ENCODE measurements at regions not wholly inside any gene's neighbourhood (a gene's known extent, or its start where the extent isn't known, plus 50 kb on each side); places are given as distances from the start of the nearest gene placed in this dataset.

DNA sequence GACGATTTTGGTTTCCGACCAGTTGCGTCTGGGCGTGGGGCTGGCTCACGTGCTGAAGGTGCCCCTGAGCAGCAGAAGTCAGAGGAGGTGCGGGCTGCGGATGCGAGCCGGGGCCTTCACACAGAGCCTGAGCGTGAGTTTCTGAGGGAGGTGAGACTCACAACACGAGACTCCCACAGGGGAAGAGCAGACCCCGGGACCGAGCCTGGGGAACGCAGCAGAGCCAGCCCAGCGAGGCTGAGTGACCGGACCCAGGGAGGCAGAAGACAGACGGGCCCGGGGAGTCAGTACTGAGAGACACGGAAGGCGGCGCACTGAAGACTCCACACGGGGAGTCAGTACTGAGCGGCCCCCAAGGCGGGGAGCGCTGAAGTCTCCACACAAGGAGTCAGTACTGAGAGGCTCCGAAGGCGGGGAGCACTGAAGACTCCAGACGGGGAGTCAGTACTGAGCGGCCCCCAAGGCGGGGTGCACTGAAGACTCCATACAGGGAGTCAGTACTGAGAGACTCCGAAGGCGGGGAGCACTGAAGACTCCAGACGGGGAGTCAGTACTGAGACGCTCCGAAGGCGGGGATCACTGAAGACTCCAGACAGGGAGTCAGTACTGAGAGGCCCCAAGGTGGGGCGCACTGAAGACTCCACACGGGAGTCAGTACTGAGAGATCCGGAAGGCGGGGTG lies 77.8 kb downstream of the DLL1 start:
- no peak for DNase-seq

DNA sequence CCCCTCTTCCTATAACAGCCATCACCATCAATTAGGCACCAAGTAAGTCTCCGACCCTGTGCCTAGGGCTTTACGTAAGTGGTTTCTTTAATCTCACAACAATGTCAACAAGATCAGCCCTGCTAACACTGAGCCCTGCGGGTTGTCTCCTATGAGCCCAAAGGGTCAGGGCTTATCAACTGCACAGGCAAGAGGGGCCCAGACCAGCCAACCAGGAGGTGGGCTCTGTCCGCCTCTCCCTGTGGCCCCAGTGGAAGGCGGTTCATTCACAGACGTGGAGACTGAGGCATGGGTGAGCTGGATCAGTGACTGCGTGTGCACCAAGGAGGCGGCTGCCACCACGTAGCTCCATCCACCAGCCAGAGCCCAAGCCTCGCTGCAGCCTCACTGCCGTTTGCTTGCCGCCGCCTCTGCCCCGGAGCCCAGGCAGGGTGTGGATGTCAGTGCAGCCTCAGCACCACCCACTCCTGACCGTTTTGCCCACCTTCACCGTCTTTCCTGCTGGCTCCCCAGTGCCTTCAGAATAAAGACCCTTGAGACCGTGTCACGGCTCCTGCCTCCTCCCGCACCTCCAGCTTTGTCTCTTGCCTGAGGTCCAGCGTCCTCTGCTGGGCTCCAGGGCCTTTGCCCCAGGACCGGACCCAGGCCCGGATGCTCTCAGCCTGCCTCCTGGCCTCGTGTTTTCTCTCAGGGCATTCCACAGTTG lies 78.7 kb downstream of the DLL1 start:
- DNase-seq = no peak

GRCh38 chr6:170211404-170212025 lies 79.4 kb downstream of the DLL1 start:
- DNase-seq = no peak

GRCh38 chr6:170210651-170211403 lies 80.1 kb downstream of the DLL1 start:
- DNase-seq = no peak

DNA sequence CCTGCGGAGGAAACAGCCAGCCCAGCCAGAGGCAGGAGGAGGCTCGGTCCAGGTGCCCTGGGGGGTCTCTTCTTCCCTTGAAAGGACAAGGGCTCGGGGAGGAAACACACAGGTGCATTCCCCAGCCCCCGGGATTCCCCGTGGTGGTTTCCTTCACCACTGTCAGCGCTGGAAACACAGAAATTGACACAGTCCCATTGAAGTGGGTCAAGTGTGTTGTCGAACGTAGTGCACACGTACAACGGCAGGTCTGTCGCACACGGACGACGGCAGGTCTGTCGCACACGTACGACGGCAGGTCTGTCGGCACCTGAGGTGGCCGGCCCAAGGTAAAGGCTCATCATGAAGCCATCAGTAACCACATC lies 80.9 kb downstream of the DLL1 start:
- DNase-seq = no peak

DNA sequence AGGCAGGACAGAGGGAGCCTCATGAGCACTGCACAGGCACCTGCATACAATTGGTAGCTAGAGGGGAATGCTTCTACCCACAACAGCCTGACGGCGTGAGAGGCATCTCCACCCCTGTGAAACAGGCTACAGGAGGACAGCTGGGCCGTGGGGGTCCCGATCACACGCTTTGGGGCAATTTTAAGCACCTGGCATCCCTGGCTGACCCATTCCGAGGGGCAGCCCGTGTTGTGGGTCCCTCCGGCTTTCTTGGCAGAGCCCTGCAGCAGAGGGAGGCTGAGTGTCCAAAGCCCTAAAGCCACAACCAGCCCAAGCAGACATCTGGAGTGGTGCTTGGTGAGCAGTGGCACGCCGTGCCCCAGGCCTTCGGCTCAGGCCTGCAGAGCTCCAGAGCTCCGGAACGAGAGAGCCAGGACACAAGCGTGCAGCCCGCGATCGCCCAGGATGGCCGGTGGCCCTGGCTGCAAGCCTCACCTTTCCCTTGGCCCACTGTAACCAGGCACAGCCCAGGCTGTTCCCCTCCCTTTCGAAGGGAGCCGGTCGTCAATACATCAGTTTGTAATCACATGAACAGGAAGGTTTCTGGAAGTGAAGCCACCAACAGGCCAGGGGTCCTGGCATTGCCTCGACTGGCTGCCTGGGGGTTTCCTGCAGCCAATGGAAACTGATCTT lies 81.4 kb downstream of the DLL1 start:
- no peak for DNase-seq

DNA sequence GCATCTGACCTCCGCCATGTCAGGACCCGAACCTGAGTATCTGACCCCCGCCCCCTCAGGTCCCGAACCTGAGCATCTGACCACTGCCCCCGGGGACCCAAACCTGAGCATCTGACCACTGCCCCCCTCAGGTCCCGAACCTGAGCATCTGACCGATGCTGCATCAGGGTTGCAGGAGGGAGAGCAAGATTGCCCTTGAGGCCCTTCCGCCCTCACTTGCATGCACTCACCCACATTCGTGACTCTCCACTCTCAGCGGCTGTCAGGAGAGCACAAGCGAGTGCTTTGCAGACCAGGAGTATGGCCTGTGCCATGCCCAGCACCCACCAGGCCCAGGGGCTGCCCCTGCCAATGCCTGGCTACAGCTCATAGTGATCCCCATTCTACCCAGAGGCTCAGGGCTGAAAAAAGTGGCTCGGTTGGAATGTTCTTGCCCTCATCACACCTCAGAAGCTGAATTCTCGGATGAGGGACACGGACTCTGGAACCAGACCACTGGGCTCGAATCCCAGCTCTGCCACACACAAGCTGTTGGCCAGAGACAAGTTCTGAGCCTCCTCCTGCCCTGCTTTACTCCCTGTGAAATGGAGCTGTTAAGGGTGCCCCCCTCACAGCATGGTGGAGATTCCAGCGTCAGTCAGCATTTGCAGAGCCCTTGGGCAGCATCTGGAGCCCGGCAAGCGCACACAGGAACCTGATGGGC lies 82.1 kb downstream of the DLL1 start:
- no peak for DNase-seq

- DNase-seq = no peak
Observed at GRCh38 chr6:170208182-170208601, 82.7 kb downstream of the DLL1 start.

- no peak for DNase-seq
Observed at GRCh38 chr6:170207586-170208181, 83.2 kb downstream of the DLL1 start.

GRCh38 chr6:170206851-170207431 lies 83.9 kb downstream of the DLL1 start:
- DNase-seq = no peak

GRCh38 chr6:170206317-170206621 lies 84.6 kb downstream of the DLL1 start:
- DNase-seq = no peak

DNA sequence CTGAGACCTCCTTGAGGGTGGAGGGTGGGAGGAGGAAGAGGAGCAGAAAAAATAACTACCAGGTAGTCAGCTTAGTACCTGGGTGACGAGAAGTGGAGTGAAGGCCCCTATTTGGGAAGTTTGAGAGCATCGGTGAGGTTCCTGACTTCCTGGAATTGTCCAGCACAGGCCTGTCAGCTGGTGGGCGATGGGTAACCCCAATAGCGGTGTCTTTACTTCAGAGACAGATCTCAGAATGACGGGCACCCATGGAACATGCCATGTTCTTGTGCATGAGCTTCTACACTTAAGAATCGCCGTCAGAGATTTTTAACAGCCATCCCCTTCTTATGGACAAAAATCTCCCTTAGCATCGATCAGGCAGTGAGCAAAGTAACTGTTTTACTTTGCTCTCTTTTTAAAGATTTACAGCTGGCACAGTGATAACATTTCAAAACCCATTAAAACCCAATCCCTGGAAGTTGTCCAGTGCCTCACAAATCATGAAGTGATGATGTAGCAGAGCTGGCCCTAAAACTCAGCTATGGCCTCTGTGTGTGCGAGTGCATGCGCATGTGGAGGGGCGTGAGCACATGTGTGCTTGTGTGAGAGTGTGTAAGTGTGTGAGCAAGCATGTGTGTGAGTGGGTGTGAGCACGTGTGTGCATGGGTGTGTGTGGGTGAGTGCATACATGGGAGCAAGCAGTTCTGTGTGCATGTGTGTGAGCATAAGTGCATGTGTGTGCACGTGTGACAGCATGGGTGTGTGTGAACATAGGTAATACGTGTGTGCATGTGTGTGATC lies 85.2 kb downstream of the DLL1 start:
- DNase-seq = no peak

GRCh38 chr6:170205126-170205525 lies 85.8 kb downstream of the DLL1 start:
- no peak for DNase-seq

DNA sequence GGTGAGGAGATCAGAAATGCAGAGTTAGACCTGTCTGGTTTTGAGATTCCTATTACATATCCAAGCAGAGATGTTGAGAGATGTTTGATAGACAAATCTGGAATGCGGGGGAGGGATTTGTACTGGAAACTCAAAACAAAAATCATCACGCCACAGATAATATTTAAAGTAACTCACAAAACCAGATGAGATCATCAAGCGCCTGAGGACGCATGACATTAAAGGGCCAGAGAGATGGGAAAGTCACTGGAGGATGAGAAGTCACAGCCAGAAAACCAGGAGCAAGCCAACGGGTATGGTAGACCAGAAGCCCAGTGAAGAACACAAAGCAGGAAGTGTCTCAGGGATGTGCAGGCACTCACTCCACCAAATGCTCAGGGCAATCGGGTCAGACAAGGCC lies 87.7 kb downstream of the DLL1 start:
- no peak for DNase-seq

GRCh38 chr6:170202416-170203135 lies 88.3 kb downstream of the DLL1 start:
- no peak for DNase-seq

DNA sequence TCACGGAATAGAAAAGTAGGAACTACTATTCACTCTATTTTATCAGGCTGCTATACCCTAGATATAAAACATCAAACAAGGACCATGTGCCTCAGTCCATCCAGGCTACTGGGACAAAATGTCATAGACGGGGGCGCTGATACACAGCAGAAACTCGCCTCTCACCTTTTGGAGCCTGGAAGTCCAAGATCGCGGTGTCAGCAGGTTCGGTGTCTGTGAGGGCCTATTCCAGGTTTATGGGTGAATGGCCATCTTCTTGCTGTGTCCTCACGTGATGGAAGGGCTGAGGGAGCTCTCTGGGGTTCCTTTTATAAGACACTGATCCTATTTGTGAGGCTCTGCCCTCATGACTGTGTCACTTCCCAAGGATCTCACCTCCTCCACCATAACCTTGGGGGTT lies 89.5 kb downstream of the DLL1 start:
- no peak for DNase-seq

- no peak for DNase-seq
Observed at GRCh38 chr6:170200458-170200891, 90.4 kb downstream of the DLL1 start.

GRCh38 chr6:170199716-170200115 lies 91.2 kb downstream of the DLL1 start:
- no peak for DNase-seq

DNA sequence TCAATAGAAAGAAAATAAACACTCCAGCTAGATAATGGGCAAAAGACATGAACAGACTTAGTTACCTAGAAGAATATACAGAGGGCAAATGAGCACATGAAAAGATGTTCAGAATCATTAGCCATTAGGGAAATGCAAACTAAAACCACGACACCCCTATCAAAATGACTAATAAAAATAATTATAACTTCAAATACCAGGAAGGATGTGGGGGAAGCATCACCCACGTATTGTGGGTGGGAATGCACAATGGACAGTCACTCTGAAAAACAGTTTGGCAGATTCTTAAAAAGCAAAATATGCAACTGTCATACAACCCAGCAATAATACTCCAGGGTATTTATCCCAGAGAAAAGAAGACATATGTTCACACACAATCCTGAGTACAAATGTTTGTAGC lies 92.6 kb downstream of the DLL1 start:
- no peak for DNase-seq

GRCh38 chr6:170193326-170193821 lies 97.5 kb downstream of the DLL1 start:
- DNase-seq = no peak
